Body of pancreas (tissue), 4 donors: ENCODE measurements at regions not wholly inside any gene's neighbourhood (a gene's known extent, or its start where the extent isn't known, plus 50 kb on each side); places are given as distances from the start of the nearest gene placed in this dataset.

Experiments used
- CTCF ChIP-seq, 7 experiments: fragments of 450-650 bp in 4 of 7; fragments of 200-600 bp in 3 of 7; sonication (generic) in 3 of 7; IDR thresholded peaks; one replicate each; pipeline ENCODE4 v1.5.1; 2016 to 2019; ENCODE audit warnings: antibody characterized with exemption in 7 of 7
- POLR2A ChIP-seq, 3 donors: fragments of 450-650 bp; IDR thresholded peaks; one replicate each; pipeline ENCODE4 v1.6.1; 2016; ENCODE audit warnings: antibody characterized with exemption in 3 of 3, mild to moderate bottlenecking in 2 of 3

GRCh38 chr2:104539649-104540048, 314.3 kb upstream of the POU3F3 start:
- no peak for TF ChIP-seq CTCF (IDR thresholded peaks at IDR 0.05)
- no peak for TF ChIP-seq POLR2A (IDR thresholded peaks at IDR 0.05)
